ENCODE measurements at regions not wholly inside any gene's neighbourhood (a gene's known extent, or its start where the extent isn't known, plus 50 kb on each side); places are given as distances from the start of the nearest gene placed in this dataset.

DNA sequence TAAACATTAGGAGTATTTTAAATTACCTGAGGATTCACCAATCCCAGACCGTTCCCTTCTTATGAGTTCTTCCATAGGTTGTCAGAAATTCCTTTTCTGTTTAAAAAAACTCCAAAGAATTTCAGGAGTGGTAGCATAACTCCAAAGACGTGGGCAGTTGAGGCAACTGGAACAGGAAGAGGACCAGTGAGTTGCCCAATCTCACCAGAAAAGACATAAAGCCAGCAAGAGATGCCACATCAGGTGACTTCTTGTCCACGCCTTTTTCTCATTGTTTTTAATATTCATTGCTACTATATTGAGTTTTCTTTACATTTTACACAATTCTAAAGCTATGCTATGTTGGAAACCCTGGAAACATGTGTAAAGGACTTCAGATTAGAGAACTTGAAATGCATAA is 88.1 kb upstream of the JAK1 start:
- CTCF ChIA-PET, result no interaction called here
- H3K4me3 Mint-ChIP-seq (ENCODE audit: low read depth, unreplicated experiment), result no peak overlapping the region
- no TSS peak for BruUV-seq (replicated peaks)
- no peaks in the 10 kb centered on the region for H3K36me3 Mint-ChIP-seq (ENCODE audit: insufficient read depth, unreplicated experiment)
- TF ChIP-seq, protein P1, sequence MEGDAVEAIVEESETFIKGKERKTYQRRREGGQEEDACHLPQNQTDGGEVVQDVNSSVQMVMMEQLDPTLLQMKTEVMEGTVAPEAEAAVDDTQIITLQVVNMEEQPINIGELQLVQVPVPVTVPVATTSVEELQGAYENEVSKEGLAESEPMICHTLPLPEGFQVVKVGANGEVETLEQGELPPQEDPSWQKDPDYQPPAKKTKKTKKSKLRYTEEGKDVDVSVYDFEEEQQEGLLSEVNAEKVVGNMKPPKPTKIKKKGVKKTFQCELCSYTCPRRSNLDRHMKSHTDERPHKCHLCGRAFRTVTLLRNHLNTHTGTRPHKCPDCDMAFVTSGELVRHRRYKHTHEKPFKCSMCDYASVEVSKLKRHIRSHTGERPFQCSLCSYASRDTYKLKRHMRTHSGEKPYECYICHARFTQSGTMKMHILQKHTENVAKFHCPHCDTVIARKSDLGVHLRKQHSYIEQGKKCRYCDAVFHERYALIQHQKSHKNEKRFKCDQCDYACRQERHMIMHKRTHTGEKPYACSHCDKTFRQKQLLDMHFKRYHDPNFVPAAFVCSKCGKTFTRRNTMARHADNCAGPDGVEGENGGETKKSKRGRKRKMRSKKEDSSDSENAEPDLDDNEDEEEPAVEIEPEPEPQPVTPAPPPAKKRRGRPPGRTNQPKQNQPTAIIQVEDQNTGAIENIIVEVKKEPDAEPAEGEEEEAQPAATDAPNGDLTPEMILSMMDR (IDR thresholded peaks at IDR 0.05; ENCODE audit: unreplicated experiment), result no peak
- H3K27me3 Mint-ChIP-seq (ENCODE audit: unreplicated experiment), result no peaks in the 10 kb centered on the region
- H3K4me1 Mint-ChIP-seq (ENCODE audit: low read depth, unreplicated experiment), result no peaks in the 10 kb centered on the region
- intact Hi-C loops (cut with micrococcal nuclease; ENCODE audit: unreplicated experiment), result no loop called here
- no peak overlapping the region for H3K27ac Mint-ChIP-seq (ENCODE audit: unreplicated experiment)
- peaks cover 2% of the 10 kb centered on the region for H3K9me3 Mint-ChIP-seq (ENCODE audit: low read depth, unreplicated experiment)
- no peak for DNase-seq

DNA sequence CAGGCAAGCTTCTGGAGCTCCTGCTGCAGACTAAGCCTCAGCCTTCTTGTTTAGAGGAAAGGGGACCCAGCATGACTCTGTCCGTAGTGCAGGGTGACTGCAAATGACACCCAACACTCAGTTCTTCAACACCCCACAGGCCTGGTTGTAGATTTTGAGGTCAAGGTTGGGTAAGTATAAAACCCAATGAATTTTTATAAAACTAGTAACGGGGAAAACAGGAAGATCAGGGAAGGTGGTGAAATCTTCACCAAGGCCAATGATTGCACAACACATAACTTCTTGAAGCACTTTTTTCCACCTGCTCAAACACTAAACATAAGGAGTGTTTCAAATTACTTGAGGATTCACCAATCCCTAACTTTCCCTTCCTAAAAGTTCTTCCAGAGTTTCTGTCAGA is 89.4 kb upstream of the JAK1 start:
- CTCF ChIA-PET, result no interaction called here
- intact Hi-C loops (cut with micrococcal nuclease; ENCODE audit: unreplicated experiment), result no loop called here
- Mint-ChIP-seq H3K9me3 (ENCODE audit: low read depth, unreplicated experiment) (peaks cover 2% of the 10 kb centered on the region), H3K4me1 (ENCODE audit: low read depth, unreplicated experiment) (no peaks in the 10 kb centered on the region), H3K27me3 (ENCODE audit: unreplicated experiment) (no peaks in the 10 kb centered on the region), H3K4me3 (ENCODE audit: low read depth, unreplicated experiment) (no peak overlapping the region), H3K36me3 (ENCODE audit: insufficient read depth, unreplicated experiment) (no peaks in the 10 kb centered on the region), H3K27ac (ENCODE audit: unreplicated experiment) (no peak overlapping the region)
- DNase-seq, result no peak
- TF ChIP-seq, protein P1 (IDR thresholded peaks at IDR 0.05; ENCODE audit: unreplicated experiment), result no peak
- BruUV-seq (replicated peaks), result no TSS peak

DNA sequence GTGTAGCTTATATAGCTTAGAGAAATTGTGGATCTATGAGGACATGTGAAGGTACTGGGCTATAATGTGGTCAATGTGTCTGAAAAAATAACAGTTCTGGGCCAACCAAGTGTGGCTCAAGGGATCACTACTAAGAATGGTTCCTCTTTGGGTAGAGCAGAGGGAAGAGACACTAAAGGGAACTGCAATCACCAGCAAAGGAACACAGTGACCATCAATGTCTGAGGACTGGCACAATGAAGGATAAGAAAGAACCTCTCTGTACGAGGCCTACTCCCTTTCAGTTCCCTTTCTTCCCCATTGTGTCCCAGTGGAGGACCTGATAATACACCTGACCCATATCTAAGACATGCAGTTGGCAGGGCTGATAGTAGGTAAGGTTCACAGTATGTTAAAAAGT is 89.9 kb upstream of the JAK1 start:
- no peaks in the 10 kb centered on the region for H3K4me1 Mint-ChIP-seq (ENCODE audit: low read depth, unreplicated experiment)
- CTCF ChIA-PET, result interaction anchor here (0.6 kb wide), 1 partner anchor 148 kb away, joined by 4 read pairs; no protein-coding TSS in a partner anchor
- TF ChIP-seq, protein P1 (IDR thresholded peaks at IDR 0.05; ENCODE audit: unreplicated experiment), result no peak
- H3K36me3 Mint-ChIP-seq (ENCODE audit: insufficient read depth, unreplicated experiment), result no peaks in the 10 kb centered on the region
- no peak for DNase-seq
- no peak overlapping the region for H3K27ac Mint-ChIP-seq (ENCODE audit: unreplicated experiment)
- H3K4me3 Mint-ChIP-seq (ENCODE audit: low read depth, unreplicated experiment), result no peak overlapping the region
- intact Hi-C loops (cut with micrococcal nuclease; ENCODE audit: unreplicated experiment), result no loop called here
- H3K9me3 Mint-ChIP-seq (ENCODE audit: low read depth, unreplicated experiment), result peaks cover 2% of the 10 kb centered on the region
- BruUV-seq (replicated peaks), result no TSS peak
- no peaks in the 10 kb centered on the region for H3K27me3 Mint-ChIP-seq (ENCODE audit: unreplicated experiment)

DNA sequence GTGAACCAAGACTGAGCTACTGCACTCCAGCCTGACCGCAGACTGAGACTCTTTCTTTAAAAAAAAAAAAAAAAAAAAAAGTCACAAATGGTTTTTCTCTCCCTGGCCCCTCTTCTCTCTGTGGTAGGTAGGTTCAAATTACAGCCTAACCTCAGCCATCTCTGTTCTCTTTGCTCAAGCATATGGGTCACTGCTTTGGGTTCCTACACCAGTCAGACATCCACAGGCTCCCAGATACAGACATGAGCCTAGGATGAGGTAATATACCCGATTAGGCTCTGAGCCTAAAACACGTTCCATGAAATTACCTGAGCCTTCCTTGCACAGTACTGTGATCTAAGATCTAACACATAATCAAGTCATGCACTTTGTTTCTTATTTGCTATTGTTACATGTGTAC is 90.5 kb upstream of the JAK1 start:
- H3K27ac Mint-ChIP-seq (ENCODE audit: unreplicated experiment), result no peak overlapping the region
- no peaks in the 10 kb centered on the region for H3K27me3 Mint-ChIP-seq (ENCODE audit: unreplicated experiment)
- BruUV-seq (replicated peaks), result no TSS peak
- intact Hi-C loops (cut with micrococcal nuclease; ENCODE audit: unreplicated experiment), result no loop called here
- no peaks in the 10 kb centered on the region for H3K36me3 Mint-ChIP-seq (ENCODE audit: insufficient read depth, unreplicated experiment)
- H3K4me1 Mint-ChIP-seq (ENCODE audit: low read depth, unreplicated experiment), result no peaks in the 10 kb centered on the region
- peaks cover 2% of the 10 kb centered on the region for H3K9me3 Mint-ChIP-seq (ENCODE audit: low read depth, unreplicated experiment)
- TF ChIP-seq, protein P1 (IDR thresholded peaks at IDR 0.05; ENCODE audit: unreplicated experiment), result no peak
- CTCF ChIA-PET, result interaction anchor here (0.6 kb wide), 1 partner anchor 148 kb away, joined by 4 read pairs; no protein-coding TSS in a partner anchor
- DNase-seq, result no peak
- no peak overlapping the region for H3K4me3 Mint-ChIP-seq (ENCODE audit: low read depth, unreplicated experiment)

Measured in Calu3 (cell line).